GM21723 (cell line): ENCODE measurements at regions not wholly inside any gene's neighbourhood (a gene's known extent, or its start where the extent isn't known, plus 50 kb on each side); places are given as distances from the start of the nearest gene placed in this dataset.

ENCODE experiments used
- ATAC-seq: cut with Tn5 transposase; IDR thresholded peaks from one replicate; pipeline ENCODE4 v1.9.1; 2021; ENCODE audit warnings: mild to moderate bottlenecking, moderate library complexity; ENCODE audit not compliant: unreplicated experiment

- no peak for ATAC-seq
These were observed 475.8 kb upstream of the KCNMB2 start for GRCh38 chr3:178060407-178060806.

- ATAC-seq, result no peak
These were observed 474.1 kb upstream of the KCNMB2 start for GRCh38 chr3:178062126-178062525.

- no peak for ATAC-seq
These were observed 472.8 kb upstream of the KCNMB2 start for GRCh38 chr3:178063461-178063860.

- ATAC-seq, result no peak
These were observed 468.5 kb upstream of the KCNMB2 start for GRCh38 chr3:178067721-178068120.

GRCh38 chr3:178072391-178073305 is 463.6 kb upstream of the KCNMB2 start:
- no peak for ATAC-seq

GRCh38 chr3:178073366-178073765 is 462.9 kb upstream of the KCNMB2 start:
- ATAC-seq, result no peak

- ATAC-seq, result no peak
These were observed 460.9 kb upstream of the KCNMB2 start for GRCh38 chr3:178075344-178075743.

GRCh38 chr3:178078953-178079352 is 457.3 kb upstream of the KCNMB2 start:
- ATAC-seq, result no peak

GRCh38 chr3:178079966-178080365 is 456.3 kb upstream of the KCNMB2 start:
- ATAC-seq, result no peak

GRCh38 chr3:178082326-178082906 is 453.8 kb upstream of the KCNMB2 start:
- ATAC-seq, result no peak

GRCh38 chr3:178083906-178084866 is 452.1 kb upstream of the KCNMB2 start:
- no peak for ATAC-seq

GRCh38 chr3:178084938-178085816 is 451.1 kb upstream of the KCNMB2 start:
- ATAC-seq, result no peak

GRCh38 chr3:178085817-178086123 is 450.5 kb upstream of the KCNMB2 start:
- ATAC-seq, result no peak

GRCh38 chr3:178086144-178086825 is 450.0 kb upstream of the KCNMB2 start:
- ATAC-seq, result no peak

- ATAC-seq, result no peak
These were observed 448.9 kb upstream of the KCNMB2 start for GRCh38 chr3:178087376-178087775.

- no peak for ATAC-seq
These were observed 447.3 kb upstream of the KCNMB2 start for GRCh38 chr3:178088963-178089362.

- no peak for ATAC-seq
These were observed 445.3 kb upstream of the KCNMB2 start for GRCh38 chr3:178090899-178091298.

- ATAC-seq, result no peak
These were observed 440.7 kb upstream of the KCNMB2 start for GRCh38 chr3:178095522-178095921.

GRCh38 chr3:178096955-178097354 is 439.3 kb upstream of the KCNMB2 start:
- ATAC-seq, result no peak

- no peak for ATAC-seq
These were observed 438.7 kb upstream of the KCNMB2 start for GRCh38 chr3:178097576-178097975.
